ENCODE measurements at regions not wholly inside any gene's neighbourhood (a gene's known extent, or its start where the extent isn't known, plus 50 kb on each side); places are given as distances from the start of the nearest gene placed in this dataset.

GRCh38 chr5:117463881-117464570 is 889.4 kb upstream of the SEMA6A start:
- DNase-seq = no peak

- no peak for DNase-seq
These were observed 887.3 kb upstream of the SEMA6A start for GRCh38 chr5:117461966-117462365.

GRCh38 chr5:117461403-117461802 is 886.8 kb upstream of the SEMA6A start:
- no peak for DNase-seq

- DNase-seq = no peak
These were observed 883.0 kb upstream of the SEMA6A start for GRCh38 chr5:117457656-117458055.

GRCh38 chr5:117456866-117457470 is 882.3 kb upstream of the SEMA6A start:
- DNase-seq = no peak

GRCh38 chr5:117455236-117456233 is 880.9 kb upstream of the SEMA6A start:
- DNase-seq = peak; percentile 53 to 66

- DNase-seq = peak; percentile 53 to 55
These were observed 880.1 kb upstream of the SEMA6A start for GRCh38 chr5:117454716-117455212.

- DNase-seq = no peak
These were observed 862.2 kb upstream of the SEMA6A start for GRCh38 chr5:117436846-117437245.

- no peak for DNase-seq
These were observed 860.6 kb upstream of the SEMA6A start for GRCh38 chr5:117435203-117435602.

- no peak for DNase-seq
These were observed 859.6 kb upstream of the SEMA6A start for GRCh38 chr5:117434254-117434653.

- DNase-seq = no peak
These were observed 859.2 kb upstream of the SEMA6A start for GRCh38 chr5:117433818-117434217.

- DNase-seq = no peak
These were observed 856.5 kb upstream of the SEMA6A start for GRCh38 chr5:117431091-117431490.

GRCh38 chr5:117425163-117425562 is 850.5 kb upstream of the SEMA6A start:
- DNase-seq = no peak

- no peak for DNase-seq
These were observed 849.9 kb upstream of the SEMA6A start for GRCh38 chr5:117424559-117424958.

- DNase-seq = no peak
These were observed 842.9 kb upstream of the SEMA6A start for GRCh38 chr5:117417501-117417900.

- no peak for DNase-seq
These were observed 840.3 kb upstream of the SEMA6A start for GRCh38 chr5:117414926-117415325.

- DNase-seq = no peak
These were observed 837.1 kb upstream of the SEMA6A start for GRCh38 chr5:117411701-117412100.

- no peak for DNase-seq
These were observed 830.6 kb upstream of the SEMA6A start for GRCh38 chr5:117405197-117405596.

- DNase-seq = no peak
These were observed 820.0 kb upstream of the SEMA6A start for GRCh38 chr5:117394506-117395157.

GRCh38 chr5:117393125-117393524 is 818.5 kb upstream of the SEMA6A start:
- no peak for DNase-seq

GRCh38 chr5:117380316-117380715 is 805.7 kb upstream of the SEMA6A start:
- no peak for DNase-seq

- no peak for DNase-seq
These were observed 804.9 kb upstream of the SEMA6A start for GRCh38 chr5:117379521-117379920.

- DNase-seq = no peak
These were observed 802.1 kb upstream of the SEMA6A start for GRCh38 chr5:117376748-117377147.

Data from SHP77 (cell line).